ENCODE measurements at regions not wholly inside any gene's neighbourhood (a gene's known extent, or its start where the extent isn't known, plus 50 kb on each side); places are given as distances from the start of the nearest gene placed in this dataset.

- Histone ChIP-seq H3K9me3 (no peaks in the 10 kb centered on the region), H3K27ac (ENCODE audit: low read depth in 2 of 2, low read length in 1 of 2) (no peak overlapping the region), H3K79me2 (ENCODE audit: insufficient read depth) (no peaks in the 10 kb centered on the region), H3K36me3 (replicated peaks in 1 of 2; ENCODE audit: control insufficient read depth in 1 of 2, insufficient read depth in 2 of 2, low read length in 1 of 2) (no peaks in the 10 kb centered on the region), H3K9me2 (no peaks in the 10 kb centered on the region), H3K27me3 (ENCODE audit: insufficient read depth) (no peaks in the 10 kb centered on the region), H2AFZ (ENCODE audit: low read depth) (no peak overlapping the region), H3K4me1 (ENCODE audit: control insufficient read depth in 1 of 2, insufficient read depth in 2 of 2, low read depth in 1 of 2, low read length in 1 of 2) (no peaks in the 10 kb centered on the region; a peak in 2 of 4 replicates), H3K4me3 (ENCODE audit: low read depth in 2 of 2, low read length in 1 of 2) (no peak overlapping the region), H4K20me1 (ENCODE audit: insufficient read depth) (no peaks in the 10 kb centered on the region), H3K4me2 (no peak overlapping the region), H3K9ac (no peak overlapping the region), H3F3A (replicated peaks; ENCODE audit: insufficient read depth) (no peaks in the 10 kb centered on the region)
- ChIA-PET CTCF (no interaction called here), POLR2A (no interaction called here)
- TF ChIP-seq MXI1 (IDR thresholded peaks at IDR 0.05; ENCODE audit: low read depth, low read length) (no peak), POLR2AphosphoS5 (IDR thresholded peaks at IDR 0.05; ENCODE audit: low read depth, low read length) (no peak), EZH2phosphoT487 (IDR thresholded peaks at IDR 0.05; ENCODE audit: borderline replicate concordance, low read depth) (no peak), NRF1 (IDR thresholded peaks at IDR 0.05; ENCODE audit: low read depth, low read length) (no peak), GABPA (IDR thresholded peaks at IDR 0.05; ENCODE audit: low read depth) (no peak), RCOR1 (IDR thresholded peaks at IDR 0.05; ENCODE audit: low read length) (no peak), CTCF (IDR thresholded peaks at IDR 0.05) (no peak), USF1 (IDR thresholded peaks at IDR 0.05; ENCODE audit: borderline replicate concordance, low read depth) (no peak)
- DNase-seq, result no peak
- 57% methylated on average over 2 of the region's 2 CpGs for WGBS (ENCODE audit: low lambda C conversion rate)
These were observed 205.8 kb upstream of the NCKAP5 start for GRCh38 chr2:133773854-133774653.

GRCh38 chr2:133774654-133775015 lies 206.4 kb upstream of the NCKAP5 start:
- H3K27ac ChIP-seq (ENCODE audit: low read depth in 2 of 2, low read length in 1 of 2), result no peak overlapping the region
- CTCF ChIA-PET, result interaction anchor here (1.2 kb wide), 1 partner anchor 214 kb away, joined by 3 read pairs; no protein-coding TSS in a partner anchor
- TF ChIP-seq CTCF (IDR thresholded peaks at IDR 0.05) (no peak), FOXJ3 (CRISPR knock-in tag; IDR thresholded peaks at IDR 0.05) (no peak), EP300 (IDR thresholded peaks at IDR 0.05; ENCODE audit: borderline replicate concordance in 1 of 2, low read depth in 1 of 2, low read length in 1 of 2) (no peak), MXI1 (IDR thresholded peaks at IDR 0.05; ENCODE audit: low read depth, low read length) (no peak), RFX5 (IDR thresholded peaks at IDR 0.05; ENCODE audit: low read length) (no peak), POLR2AphosphoS5 (IDR thresholded peaks at IDR 0.05; ENCODE audit: low read depth, low read length) (no peak), TAF1 (IDR thresholded peaks at IDR 0.05; ENCODE audit: borderline replicate concordance, low read depth, low read length) (no peak)

More at GRCh38 chr2:133774654-133775015, 206.4 kb upstream of the NCKAP5 start:
- no peak for DNase-seq
- POLR2A ChIA-PET, result no interaction called here
- no peak overlapping the region for H3K4me2 ChIP-seq
- no peaks in the 10 kb centered on the region for H3K9me2 ChIP-seq
- H2AFZ ChIP-seq (ENCODE audit: low read depth), result no peak overlapping the region
- H3K9ac ChIP-seq, result no peak overlapping the region
- 68% methylated on average over 5 of the region's 5 CpGs for WGBS (ENCODE audit: low lambda C conversion rate)
- peaks cover 0 to 6% of the 10 kb centered on the region in 2 experiments; a peak in 3 of 4 replicates for H3K4me1 ChIP-seq (ENCODE audit: control insufficient read depth in 1 of 2, insufficient read depth in 2 of 2, low read depth in 1 of 2, low read length in 1 of 2)
- no peak overlapping the region for H3K4me3 ChIP-seq (ENCODE audit: low read depth in 2 of 2, low read length in 1 of 2)
- H4K20me1 ChIP-seq (ENCODE audit: insufficient read depth), result no peaks in the 10 kb centered on the region
- no peaks in the 10 kb centered on the region for H3K79me2 ChIP-seq (ENCODE audit: insufficient read depth)
- no peaks in the 10 kb centered on the region for H3K27me3 ChIP-seq (ENCODE audit: insufficient read depth)
- no peaks in the 10 kb centered on the region for H3F3A ChIP-seq (replicated peaks; ENCODE audit: insufficient read depth)
- no peaks in the 10 kb centered on the region for H3K9me3 ChIP-seq
- H3K36me3 ChIP-seq (replicated peaks in 1 of 2; ENCODE audit: control insufficient read depth in 1 of 2, insufficient read depth in 2 of 2, low read length in 1 of 2), result no peaks in the 10 kb centered on the region
